Naive B cell (primary cell): ENCODE measurements at regions not wholly inside any gene's neighbourhood (a gene's known extent, or its start where the extent isn't known, plus 50 kb on each side); places are given as distances from the start of the nearest gene placed in this dataset.

Experiments
- ATAC-seq, 2 donors: fragments of 150-1000 bp; cut with Tn5 transposase; 2 replicates each; pipeline ENCODE4 v1.10.0; 2021; ENCODE audit warnings: low read depth in 2 of 2, mild to moderate bottlenecking in 2 of 2, moderate library complexity in 2 of 2
- DNase-seq: peaks from one replicate; pipeline ENCODE4 v3.0.0; 2022
- H3K27ac Mint-ChIP-seq, 6 donors: one replicate each; pipeline ENCODE4 v1.8.0; 2020 to 2022; ENCODE audit warnings: mild to moderate bottlenecking in 6 of 6, mixed read lengths in 6 of 6, moderate library complexity in 5 of 6, inconsistent platforms in 2 of 6
- H3K27me3 Mint-ChIP-seq, 3 donors: one replicate each; pipeline ENCODE4 v1.8.0; 2021 to 2022; ENCODE audit warnings: mixed read lengths in 3 of 3, mild to moderate bottlenecking in 1 of 3
- H3K36me3 Mint-ChIP-seq, 2 donors: one replicate each; pipeline ENCODE4 v1.8.0; 2020 to 2022; ENCODE audit warnings: mixed read lengths in 2 of 2, inconsistent platforms in 1 of 2, mild to moderate bottlenecking in 1 of 2
- H3K4me1 Mint-ChIP-seq, 3 donors: one replicate each; pipeline ENCODE4 v1.8.0; 2020 to 2022; ENCODE audit warnings: mixed read lengths in 3 of 3, inconsistent platforms in 1 of 3, mild to moderate bottlenecking in 1 of 3, moderate library complexity in 1 of 3
- H3K4me3 Mint-ChIP-seq, 8 donors: one replicate each; pipeline ENCODE4 v1.8.0; 2020 to 2022; ENCODE audit warnings: mild to moderate bottlenecking in 8 of 8, mixed read lengths in 8 of 8, moderate library complexity in 8 of 8, inconsistent platforms in 2 of 8
- H3K9me3 Mint-ChIP-seq, 7 donors: one replicate each; pipeline ENCODE4 v1.8.0; 2020 to 2022; ENCODE audit warnings: mixed read lengths in 7 of 7, mild to moderate bottlenecking in 5 of 7, inconsistent platforms in 2 of 7, moderate library complexity in 1 of 7

GRCh38 chr11:91791171-91791468, 433.5 kb upstream of the FAT3 start:
- peaks cover 0 to 9% (median 0%) of the 10 kb centered on the region in 7 donors for H3K9me3 Mint-ChIP-seq
- no peaks in the 10 kb centered on the region for H3K36me3 Mint-ChIP-seq
- H3K27ac Mint-ChIP-seq = peak overlapping the region in 1 of 6 donors; percentile 21
- H3K27me3 Mint-ChIP-seq = no peaks in the 10 kb centered on the region
- DNase-seq = no peak
- no peak overlapping the region for H3K4me3 Mint-ChIP-seq
- no peaks in the 10 kb centered on the region for H3K4me1 Mint-ChIP-seq
- ATAC-seq = no peak

DNA sequence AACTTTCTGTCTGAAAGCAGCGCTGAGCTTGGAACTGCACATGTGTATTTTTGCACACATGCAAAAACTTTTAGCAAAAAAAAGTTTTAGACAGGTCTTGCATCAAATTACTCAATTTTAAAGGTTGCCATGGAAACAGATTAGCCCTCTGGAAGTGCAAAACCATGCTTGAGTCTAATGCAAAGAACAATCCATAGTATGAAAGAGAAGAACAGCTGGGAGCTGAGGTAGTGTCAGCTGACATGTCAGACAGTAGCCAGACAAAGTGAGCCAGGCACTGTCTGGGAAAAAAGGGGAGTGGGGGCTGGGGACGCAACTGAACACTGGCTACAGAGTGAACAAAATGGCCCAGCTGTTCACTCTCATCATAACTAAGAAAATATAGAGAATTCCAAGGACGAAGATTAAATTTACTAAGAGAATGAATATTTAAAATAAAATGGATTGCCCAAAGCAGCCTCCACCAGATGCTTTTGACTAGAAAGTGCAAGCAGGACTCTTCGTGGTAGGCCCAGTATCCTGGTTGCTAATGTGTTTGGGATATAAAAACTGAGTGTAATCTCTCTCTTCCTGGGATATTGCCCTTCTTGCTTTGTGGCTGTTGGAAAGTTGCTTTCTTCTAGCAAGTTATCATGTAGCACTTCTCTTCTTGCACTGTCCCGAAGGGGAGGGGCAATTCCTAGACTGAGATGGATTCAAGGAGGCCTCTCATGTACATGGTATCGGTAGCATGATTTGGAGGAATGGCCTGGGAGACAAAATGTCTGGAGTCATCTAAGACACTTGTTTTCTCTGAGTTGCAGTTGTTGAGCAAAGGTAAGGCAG, 434.1 kb upstream of the FAT3 start:
- no peak for ATAC-seq
- Mint-ChIP-seq H3K4me1 (no peaks in the 10 kb centered on the region), H3K27ac (peak overlapping the region in 1 of 6 donors; percentile 67), H3K9me3 (peaks cover 0 to 9% (median 0%) of the 10 kb centered on the region in 7 donors), H3K4me3 (no peak overlapping the region), H3K36me3 (no peaks in the 10 kb centered on the region), H3K27me3 (no peaks in the 10 kb centered on the region)
- DNase-seq = no peak

DNA sequence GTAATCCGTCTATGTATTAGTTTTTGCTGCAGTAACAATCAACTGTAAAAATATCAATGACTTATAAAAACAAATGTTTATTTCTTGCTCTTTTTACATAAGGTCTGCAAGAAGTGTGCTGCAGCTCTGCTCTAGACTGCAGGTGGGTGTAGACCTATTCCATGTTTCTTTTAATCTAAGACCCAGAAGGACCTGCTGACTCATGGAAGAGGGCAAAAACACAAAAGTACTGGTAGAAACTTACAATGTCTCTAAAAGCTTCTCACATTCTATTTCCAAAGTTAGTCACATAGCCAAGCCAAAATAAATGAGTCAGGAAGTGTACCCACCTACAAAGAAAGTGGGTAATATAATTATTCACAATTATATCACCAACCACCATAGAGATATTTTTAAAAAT, 435.9 kb upstream of the FAT3 start:
- Mint-ChIP-seq H3K4me1 (no peaks in the 10 kb centered on the region), H3K27me3 (no peaks in the 10 kb centered on the region)
- DNase-seq = no peak

GRCh38 chr11:91786097-91786496, 438.5 kb upstream of the FAT3 start:
- no peak overlapping the region for H3K27ac Mint-ChIP-seq
- no peak overlapping the region for H3K4me3 Mint-ChIP-seq
- no peak for DNase-seq
- H3K9me3 Mint-ChIP-seq = peaks cover 3 to 28% (median 5%) of the 10 kb centered on the region in 7 donors
- no peaks in the 10 kb centered on the region for H3K27me3 Mint-ChIP-seq
- H3K4me1 Mint-ChIP-seq = no peaks in the 10 kb centered on the region
- ATAC-seq = no peak
- H3K36me3 Mint-ChIP-seq = no peaks in the 10 kb centered on the region

More for the DNA sequence above, 435.9 kb upstream of the FAT3 start:
- no peak for ATAC-seq
- no peak overlapping the region for H3K27ac Mint-ChIP-seq
- H3K36me3 Mint-ChIP-seq = no peaks in the 10 kb centered on the region
- no peak overlapping the region for H3K4me3 Mint-ChIP-seq
- H3K9me3 Mint-ChIP-seq = peaks cover 0 to 14% (median 0%) of the 10 kb centered on the region in 7 donors

DNA sequence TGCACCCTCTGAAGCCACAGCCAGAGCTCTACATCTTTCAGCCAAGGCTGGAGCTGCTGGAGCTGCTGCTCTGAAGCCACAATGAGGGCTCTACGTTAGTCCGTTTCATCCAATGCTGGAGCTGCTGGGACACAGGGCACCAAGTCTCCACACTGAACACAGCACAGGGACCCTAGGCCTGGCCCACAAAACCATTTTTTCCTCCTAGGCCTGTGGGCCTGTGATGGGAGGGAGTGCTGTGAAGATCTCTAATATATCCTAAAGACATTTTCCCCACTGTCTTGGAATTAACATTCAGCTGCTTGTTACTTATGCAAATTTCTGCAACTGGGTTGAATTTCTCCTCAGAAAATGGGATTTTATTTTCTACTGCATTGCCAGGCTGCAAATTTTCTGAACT, 441.4 kb upstream of the FAT3 start:
- no peaks in the 10 kb centered on the region for H3K27me3 Mint-ChIP-seq
- H3K27ac Mint-ChIP-seq = no peak overlapping the region
- no peaks in the 10 kb centered on the region for H3K4me1 Mint-ChIP-seq
- no peak overlapping the region for H3K4me3 Mint-ChIP-seq
- H3K36me3 Mint-ChIP-seq = no peaks in the 10 kb centered on the region
- peaks cover 3 to 20% (median 5%) of the 10 kb centered on the region in 7 donors for H3K9me3 Mint-ChIP-seq
- DNase-seq = no peak
- no peak for ATAC-seq

- H3K9me3 Mint-ChIP-seq = peaks cover 0 to 15% (median 8%) of the 10 kb centered on the region in 7 donors
- H3K36me3 Mint-ChIP-seq = no peaks in the 10 kb centered on the region
- no peak overlapping the region for H3K4me3 Mint-ChIP-seq
- no peak for DNase-seq
- H3K4me1 Mint-ChIP-seq = no peaks in the 10 kb centered on the region
- no peak overlapping the region for H3K27ac Mint-ChIP-seq
- no peaks in the 10 kb centered on the region for H3K27me3 Mint-ChIP-seq
- no peak for ATAC-seq
Measured at GRCh38 chr11:91778758-91779157, 445.9 kb upstream of the FAT3 start.

GRCh38 chr11:91776655-91777054, 448.0 kb upstream of the FAT3 start:
- ATAC-seq (no peak), DNase-seq (no peak)
- Mint-ChIP-seq H3K9me3 (peaks cover 0 to 11% (median 0%) of the 10 kb centered on the region in 7 donors), H3K4me1 (no peaks in the 10 kb centered on the region), H3K27ac (no peak overlapping the region), H3K4me3 (no peak overlapping the region), H3K36me3 (no peaks in the 10 kb centered on the region), H3K27me3 (no peaks in the 10 kb centered on the region)

- DNase-seq (no peak), ATAC-seq (no peak)
- Mint-ChIP-seq H3K9me3 (peaks cover 0 to 11% (median 0%) of the 10 kb centered on the region in 7 donors), H3K27ac (no peak overlapping the region), H3K36me3 (no peaks in the 10 kb centered on the region), H3K4me1 (no peaks in the 10 kb centered on the region), H3K27me3 (no peaks in the 10 kb centered on the region), H3K4me3 (no peak overlapping the region)
Measured at GRCh38 chr11:91773090-91773489, 451.5 kb upstream of the FAT3 start.

DNA sequence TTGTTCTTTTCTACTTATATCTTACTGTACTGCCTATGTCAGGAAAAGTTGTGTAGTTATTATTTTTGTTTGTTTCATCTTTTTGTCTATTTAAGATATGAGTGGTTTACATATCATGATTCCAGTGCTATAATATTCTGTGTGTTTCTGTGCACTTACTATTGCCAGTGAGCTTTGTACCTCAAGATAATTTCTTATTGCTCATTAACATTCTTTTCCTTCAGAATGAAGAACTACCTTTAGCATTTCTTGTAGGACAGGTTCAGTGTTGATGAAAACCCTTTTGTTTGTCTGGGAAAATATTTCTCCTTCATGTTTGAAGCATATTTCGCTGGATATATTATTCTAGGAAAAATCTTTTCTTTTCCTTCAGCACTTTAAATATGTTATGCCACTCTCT, 452.7 kb upstream of the FAT3 start:
- no peaks in the 10 kb centered on the region for H3K27me3 Mint-ChIP-seq
- H3K27ac Mint-ChIP-seq = no peak overlapping the region
- ATAC-seq (no peak), DNase-seq (no peak)
- no peaks in the 10 kb centered on the region for H3K36me3 Mint-ChIP-seq
- H3K9me3 Mint-ChIP-seq = peaks cover 0 to 11% (median 0%) of the 10 kb centered on the region in 7 donors
- no peak overlapping the region for H3K4me3 Mint-ChIP-seq
- H3K4me1 Mint-ChIP-seq = no peaks in the 10 kb centered on the region

GRCh38 chr11:91768783-91769182, 455.8 kb upstream of the FAT3 start:
- Mint-ChIP-seq H3K27me3 (no peaks in the 10 kb centered on the region), H3K4me1 (no peaks in the 10 kb centered on the region), H3K27ac (no peak overlapping the region), H3K4me3 (no peak overlapping the region), H3K36me3 (no peaks in the 10 kb centered on the region), H3K9me3 (peaks cover 0 to 8% (median 0%) of the 10 kb centered on the region in 7 donors)
- no peak for ATAC-seq
- no peak for DNase-seq

DNA sequence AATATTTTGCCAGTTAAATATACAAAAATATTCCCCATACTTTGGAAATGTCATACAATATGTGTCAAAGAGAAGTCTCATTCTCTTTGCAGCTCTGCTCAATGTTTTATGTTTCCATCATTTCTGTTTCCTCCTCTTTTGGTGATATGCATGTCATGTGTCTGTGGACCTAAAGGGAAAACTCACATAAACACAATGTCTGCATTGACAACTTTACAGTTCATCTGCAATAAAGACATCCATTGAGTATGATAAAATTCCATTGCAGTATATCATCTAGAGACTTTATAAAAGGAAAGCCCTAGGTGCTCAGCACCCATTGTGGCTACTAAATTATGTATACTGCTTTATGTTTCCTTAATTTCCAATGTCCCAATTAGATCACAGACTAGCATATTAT, 461.3 kb upstream of the FAT3 start:
- Mint-ChIP-seq H3K27me3 (no peaks in the 10 kb centered on the region), H3K27ac (no peak overlapping the region), H3K4me1 (no peaks in the 10 kb centered on the region), H3K4me3 (no peak overlapping the region), H3K36me3 (no peaks in the 10 kb centered on the region), H3K9me3 (peaks cover 0 to 5% (median 0%) of the 10 kb centered on the region in 7 donors)
- DNase-seq (no peak), ATAC-seq (no peak)

GRCh38 chr11:91761406-91762025, 463.1 kb upstream of the FAT3 start:
- peaks cover 0 to 5% (median under 1%) of the 10 kb centered on the region in 7 donors for H3K9me3 Mint-ChIP-seq
- H3K36me3 Mint-ChIP-seq = no peaks in the 10 kb centered on the region
- H3K27me3 Mint-ChIP-seq = no peaks in the 10 kb centered on the region
- no peak overlapping the region for H3K27ac Mint-ChIP-seq
- DNase-seq (no peak), ATAC-seq (no peak)
- no peaks in the 10 kb centered on the region for H3K4me1 Mint-ChIP-seq
- H3K4me3 Mint-ChIP-seq = no peak overlapping the region

DNA sequence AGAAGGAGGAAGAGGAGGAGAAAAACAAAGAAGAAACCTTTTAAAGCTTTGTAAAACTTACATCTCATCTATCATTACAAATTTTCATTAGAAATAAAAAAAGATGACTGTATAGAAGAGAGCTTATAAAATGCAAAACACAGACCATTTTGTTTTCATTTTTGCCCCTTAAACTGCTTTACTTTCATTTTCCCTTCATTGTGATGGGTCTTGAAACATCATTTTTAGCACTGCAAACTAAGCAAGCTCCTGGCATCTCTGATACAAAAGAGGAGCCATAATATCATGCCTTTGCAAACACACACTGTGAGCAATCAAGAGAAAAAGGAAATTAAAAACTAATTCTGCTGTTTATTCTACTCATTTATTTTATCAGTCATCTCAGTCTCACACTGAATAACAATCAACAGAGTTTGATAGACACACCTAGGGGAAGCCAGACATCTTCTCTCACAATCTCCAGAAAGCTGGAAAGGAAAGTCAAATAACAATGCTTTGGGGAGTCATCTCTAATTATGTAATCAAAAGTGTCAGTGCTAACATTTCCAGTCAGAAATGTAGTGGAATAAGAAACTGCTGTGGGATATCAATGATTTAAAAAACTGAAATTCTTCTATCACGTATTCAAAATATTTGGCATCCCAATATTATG, 467.7 kb upstream of the FAT3 start:
- H3K36me3 Mint-ChIP-seq = no peaks in the 10 kb centered on the region
- no peaks in the 10 kb centered on the region for H3K4me1 Mint-ChIP-seq
- H3K27me3 Mint-ChIP-seq = no peaks in the 10 kb centered on the region
- H3K27ac Mint-ChIP-seq = no peak overlapping the region
- ATAC-seq (no peak), DNase-seq (no peak)
- peaks cover 0 to 9% (median 0%) of the 10 kb centered on the region in 7 donors for H3K9me3 Mint-ChIP-seq
- no peak overlapping the region for H3K4me3 Mint-ChIP-seq
